DMS114 treated with DMSO at 0.1 percent for 48 hours (cell line): ENCODE measurements at regions not wholly inside any gene's neighbourhood (a gene's known extent, or its start where the extent isn't known, plus 50 kb on each side); places are given as distances from the start of the nearest gene placed in this dataset.

ENCODE experiments used
- DNase-seq: peaks from one replicate; lab custom pipeline; 2025; ENCODE audit not compliant: unreplicated experiment; lab: John Stamatoyannopoulos, UW

GRCh38 chr4:12595489-12595888 is 888.7 kb downstream of the RAB28 start:
- DNase-seq: no peak

GRCh38 chr4:12588582-12588981 is 895.6 kb downstream of the RAB28 start:
- no peak for DNase-seq

DNA sequence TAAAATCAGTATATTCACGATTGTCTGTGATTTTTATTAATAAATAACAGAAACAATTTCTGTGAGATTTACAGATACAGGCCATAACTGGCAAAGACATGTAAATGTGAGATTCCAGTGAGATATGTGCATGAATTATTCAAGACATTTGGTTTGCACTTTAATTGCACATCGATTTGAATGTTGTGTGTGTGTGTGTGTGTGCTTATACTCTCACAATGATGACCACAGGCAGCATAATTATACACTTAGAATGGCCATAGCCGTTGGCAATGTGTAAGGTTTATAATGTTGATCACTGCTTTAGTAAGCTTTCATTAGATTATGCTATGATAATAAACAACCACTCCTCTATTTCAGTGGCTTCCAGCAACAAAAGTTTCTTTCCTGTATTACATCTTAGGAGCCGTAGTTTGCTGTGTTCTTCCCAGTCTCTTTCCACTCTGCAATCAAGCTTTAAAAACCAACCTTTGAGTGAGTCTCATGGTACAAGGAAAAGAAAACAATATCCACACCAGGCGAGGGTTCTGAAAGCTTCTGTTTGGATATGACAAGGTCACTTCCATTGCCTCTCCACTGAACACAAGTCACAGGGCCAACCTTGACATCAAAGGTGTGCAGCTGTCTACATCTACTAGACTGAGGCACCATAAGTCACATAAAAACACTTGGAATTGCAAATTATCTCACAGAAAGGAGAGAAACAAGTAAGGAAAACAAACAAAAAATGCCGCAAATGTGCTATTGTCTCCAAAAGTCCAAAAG is 897.7 kb downstream of the RAB28 start:
- no peak for DNase-seq

GRCh38 chr4:12584116-12584875 is 899.8 kb downstream of the RAB28 start:
- no peak for DNase-seq

DNA sequence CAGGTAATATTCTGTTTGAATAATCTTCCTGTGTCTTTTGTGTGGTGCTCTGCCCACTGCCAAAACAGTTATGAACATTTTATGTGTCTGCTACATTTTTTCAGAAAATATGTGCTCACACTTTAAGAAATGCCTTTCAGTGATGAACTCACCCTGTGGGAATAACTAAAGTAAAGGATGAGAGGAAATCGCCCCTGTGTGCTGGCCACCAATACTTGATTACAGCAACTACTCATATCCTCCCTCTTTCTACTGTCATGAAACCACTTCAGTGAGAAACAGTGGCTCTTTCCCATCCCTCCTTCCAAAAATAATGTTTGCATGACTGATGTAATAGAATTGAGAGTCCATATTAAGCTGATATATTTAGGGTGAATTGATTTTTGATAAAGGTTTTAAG is 900.9 kb downstream of the RAB28 start:
- DNase-seq: no peak

DNA sequence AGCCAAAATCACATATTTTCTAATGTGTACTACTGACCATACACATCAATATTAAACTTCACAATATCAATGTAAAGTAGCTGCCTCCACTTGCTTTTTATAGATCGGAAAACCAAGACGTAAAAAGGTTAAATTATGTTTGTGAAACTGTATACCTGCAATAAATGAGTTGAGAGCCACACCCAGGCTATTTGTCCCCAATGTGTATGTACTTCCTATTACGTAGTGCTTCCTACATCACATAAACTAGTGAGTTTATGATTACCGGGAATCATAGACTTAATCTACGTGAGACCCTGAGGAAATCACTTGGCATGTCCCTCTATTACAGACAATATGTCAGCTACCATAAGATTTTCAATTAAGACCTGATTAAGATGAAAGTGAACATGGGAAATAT is 903.4 kb downstream of the RAB28 start:
- DNase-seq: no peak

- no peak for DNase-seq
Measured at GRCh38 chr4:12579172-12579571, 905.0 kb downstream of the RAB28 start.

DNA sequence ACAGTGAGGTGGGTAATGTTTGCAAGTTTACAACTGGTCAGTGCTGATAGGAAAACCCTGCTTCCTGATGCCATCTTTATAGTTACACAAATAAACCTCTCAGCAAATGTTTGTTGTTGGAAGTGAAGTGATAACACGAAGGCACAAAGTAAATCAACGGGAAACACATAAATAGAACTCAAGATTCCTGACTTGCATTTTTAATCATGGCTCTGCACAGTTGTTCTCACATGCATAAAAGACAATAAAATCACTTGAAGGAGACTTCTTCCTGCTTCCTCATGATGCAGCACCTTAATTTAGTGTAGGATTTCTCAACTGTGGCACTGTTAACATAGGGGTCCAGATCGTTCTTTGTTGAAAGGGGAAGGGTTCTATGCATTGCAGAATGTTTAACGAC is 907.7 kb downstream of the RAB28 start:
- DNase-seq: no peak

GRCh38 chr4:12573716-12574115 is 910.4 kb downstream of the RAB28 start:
- DNase-seq: no peak

DNA sequence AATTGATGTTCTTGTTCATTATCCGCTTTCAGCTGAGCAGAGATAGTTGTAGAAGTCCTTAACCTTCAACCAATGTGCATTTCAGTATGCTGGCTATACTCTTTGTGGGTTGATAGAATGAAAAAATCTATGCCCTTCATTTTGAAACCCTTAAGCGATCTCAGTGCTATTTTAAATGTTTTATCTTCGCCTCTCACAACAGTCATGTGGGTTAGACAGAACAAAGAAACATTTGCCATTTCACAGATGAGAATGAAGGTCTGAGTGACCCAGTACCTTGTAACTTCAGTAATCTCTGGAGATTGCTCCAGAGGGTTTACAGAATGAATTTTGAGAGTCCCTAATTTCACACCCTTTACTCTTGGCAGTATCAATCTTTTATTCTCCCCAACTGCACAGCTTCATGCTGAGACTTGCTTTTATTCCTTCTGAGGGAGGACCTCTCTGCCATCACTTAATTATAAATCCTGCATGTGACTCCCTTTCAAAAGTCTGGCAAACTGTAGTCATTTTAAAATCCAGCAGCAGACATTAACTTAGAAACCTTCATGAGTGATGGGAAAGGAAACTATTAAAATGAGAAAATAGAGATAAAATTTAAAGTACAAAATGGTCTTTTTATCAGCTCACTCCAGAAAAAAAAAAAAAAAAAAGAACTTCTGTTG is 921.5 kb downstream of the RAB28 start:
- DNase-seq: no peak

- no peak for DNase-seq
Measured at GRCh38 chr4:12562021-12562420, 922.1 kb downstream of the RAB28 start.

DNA sequence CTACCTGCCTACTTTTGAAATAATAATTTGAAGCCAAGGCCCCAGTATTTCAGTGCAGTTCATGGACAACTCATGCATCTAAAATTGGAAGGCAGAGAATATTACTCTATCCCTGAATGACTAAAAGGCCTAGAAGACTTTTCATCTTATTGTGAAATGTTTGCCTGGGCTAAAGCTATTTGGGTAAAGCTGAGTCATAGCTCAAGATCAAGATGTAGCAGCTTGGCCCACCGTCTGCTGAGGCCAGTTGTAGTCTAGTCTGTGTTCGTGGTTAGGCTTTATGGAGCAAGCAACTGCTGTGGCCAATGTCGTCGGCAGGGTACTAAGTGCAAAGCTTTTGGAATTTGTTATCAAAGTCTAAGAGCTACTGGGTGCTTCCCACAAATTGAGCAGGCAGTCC is 929.1 kb downstream of the RAB28 start:
- no peak for DNase-seq

DNA sequence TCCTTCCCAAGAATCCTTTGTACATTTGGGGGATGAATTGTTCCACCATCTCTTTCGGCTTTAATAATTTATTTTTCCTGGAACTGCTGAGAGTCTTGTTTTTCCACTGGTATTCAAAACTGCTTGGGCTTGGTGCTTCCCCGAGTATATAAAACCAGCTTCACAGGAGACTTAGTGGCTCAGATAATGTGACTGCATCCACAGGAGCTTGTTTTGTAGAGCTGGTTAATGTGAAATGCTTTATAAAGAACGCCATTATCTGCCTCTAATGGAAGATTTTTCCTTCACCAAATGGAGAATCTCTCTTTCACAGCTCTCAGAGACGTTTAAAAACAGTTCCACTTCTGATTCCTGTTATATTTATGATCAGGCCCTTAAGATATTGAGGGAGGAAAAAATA is 935.5 kb downstream of the RAB28 start:
- no peak for DNase-seq

DNA sequence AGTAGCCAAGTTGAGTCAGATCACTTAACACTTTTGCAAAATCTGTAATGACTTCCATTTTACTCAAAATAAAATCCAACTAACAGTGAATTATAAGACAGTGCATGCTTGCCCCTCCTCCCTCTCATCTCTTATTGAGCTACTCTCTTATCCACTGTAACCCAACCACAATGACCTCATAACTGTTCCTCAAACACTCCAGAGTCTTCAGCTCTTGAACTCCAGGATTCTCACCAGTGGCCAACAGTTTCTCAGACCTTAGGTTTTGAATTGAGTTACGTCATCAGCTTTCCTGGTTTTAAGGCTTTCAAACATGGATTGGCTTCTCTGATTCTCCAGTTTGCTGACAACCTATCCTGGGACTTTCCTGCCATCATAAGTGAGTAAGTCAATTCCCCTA is 938.3 kb downstream of the RAB28 start:
- no peak for DNase-seq

- no peak for DNase-seq
Measured at GRCh38 chr4:12538162-12538561, 946.0 kb downstream of the RAB28 start.

- no peak for DNase-seq
Measured at GRCh38 chr4:12534684-12535083, 949.5 kb downstream of the RAB28 start.

GRCh38 chr4:12519426-12519825 is 964.7 kb downstream of the RAB28 start:
- DNase-seq: no peak

DNA sequence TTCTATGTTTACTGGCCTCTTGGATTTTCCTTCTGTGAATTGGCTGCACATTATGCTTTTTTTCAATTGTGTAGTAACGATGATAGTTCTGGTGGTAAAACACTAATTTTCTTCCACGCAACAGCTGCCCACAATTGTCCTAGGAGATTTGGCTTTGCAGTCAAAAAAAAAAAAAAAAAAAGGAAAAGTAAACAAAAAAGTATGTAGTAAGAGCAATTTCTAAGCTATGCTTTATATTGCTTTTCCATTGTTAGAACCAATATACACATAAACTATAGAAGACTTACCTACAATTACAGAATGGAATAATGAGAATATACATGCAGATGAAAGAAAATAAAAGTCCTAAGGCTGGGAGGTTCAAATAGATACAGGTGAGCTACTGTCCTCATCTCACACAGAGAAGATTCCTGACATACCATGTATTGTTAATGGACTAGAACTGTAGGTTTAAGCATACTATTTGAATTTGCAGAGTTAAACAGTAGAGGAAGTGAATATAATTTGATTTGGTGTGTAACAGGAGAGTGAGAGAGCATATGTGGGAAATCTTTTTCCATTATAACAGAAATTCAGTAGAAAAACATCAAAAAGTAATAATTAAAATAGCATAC is 976.2 kb downstream of the RAB28 start:
- DNase-seq: no peak

- DNase-seq: no peak
Measured at GRCh38 chr4:12500409-12500808, 983.7 kb downstream of the RAB28 start.

DNA sequence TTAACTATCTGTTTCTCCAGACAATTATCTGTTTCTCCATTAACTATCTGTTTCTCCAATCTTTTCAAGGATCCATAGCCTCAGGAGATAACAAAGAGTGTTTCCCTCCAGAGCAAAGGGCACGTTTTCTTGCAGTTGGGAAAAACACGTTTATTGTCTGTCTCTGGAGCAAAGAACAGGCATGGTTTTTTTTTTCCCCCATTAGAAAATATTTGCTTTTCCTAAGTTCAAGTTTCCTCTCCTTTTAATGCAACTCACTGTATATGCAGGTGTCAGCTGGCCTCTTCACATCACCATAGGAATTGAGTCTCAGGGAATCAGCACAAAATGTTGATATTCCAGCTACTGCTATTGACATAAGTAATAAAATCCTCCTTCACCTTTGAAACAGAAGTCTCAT is 984.4 kb downstream of the RAB28 start:
- DNase-seq: no peak

DNA sequence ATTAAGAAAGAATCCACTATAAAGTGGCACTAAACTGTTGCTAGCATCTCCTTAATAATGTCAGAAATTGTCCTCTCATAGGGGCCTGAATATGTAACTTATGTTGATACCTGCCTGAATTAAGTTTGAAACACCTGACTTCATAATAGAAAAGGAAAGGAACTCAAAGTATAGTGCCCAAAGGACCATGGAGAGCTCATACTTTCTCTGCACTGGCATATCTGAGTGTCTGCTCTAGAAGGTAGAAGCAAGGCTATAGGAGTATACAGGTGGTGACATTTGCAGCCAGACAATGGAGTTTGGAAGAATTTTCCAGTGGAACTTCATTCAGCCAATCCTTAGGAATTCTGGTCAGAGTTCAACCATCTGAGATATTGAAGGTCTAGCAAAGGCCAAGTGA is 988.9 kb downstream of the RAB28 start:
- no peak for DNase-seq
